Lung microvascular endothelial cell (primary cell): ENCODE measurements at regions not wholly inside any gene's neighbourhood (a gene's known extent, or its start where the extent isn't known, plus 50 kb on each side); places are given as distances from the start of the nearest gene placed in this dataset.

Experiments used
- DNase-seq, 2 donors: peaks; one replicate each; pipeline versions ENCODE4 v3.0.0 to v3.0.0-alpha.2; 2010; ENCODE audit warnings: low read depth in 2 of 2

- DNase-seq: no peak
Observed at GRCh38 chr6:147067184-147067583, 137.0 kb upstream of the STXBP5 start.

GRCh38 chr6:147071776-147072175, 132.4 kb upstream of the STXBP5 start:
- DNase-seq: no peak

- no peak for DNase-seq
Observed at GRCh38 chr6:147075381-147075780, 128.8 kb upstream of the STXBP5 start.

DNA sequence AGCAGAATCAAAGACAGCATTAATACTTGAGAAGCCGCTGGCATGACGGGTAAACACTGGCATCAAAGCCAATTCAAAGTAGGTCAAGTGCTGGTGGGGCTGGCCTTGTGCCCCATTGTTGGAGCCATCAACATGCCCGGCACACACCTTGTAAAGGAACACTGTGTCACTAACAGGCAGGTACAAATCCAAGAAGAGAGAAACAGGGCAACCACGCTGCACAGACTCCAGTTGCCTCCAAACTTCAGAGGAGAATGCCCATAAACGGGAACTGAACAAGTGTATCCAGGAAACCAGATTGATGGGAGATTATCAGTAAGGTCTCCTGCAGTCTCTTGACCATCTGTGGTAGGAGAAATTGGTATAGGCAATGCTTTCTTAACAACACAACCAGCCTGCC, 127.0 kb upstream of the STXBP5 start:
- DNase-seq: no peak

DNA sequence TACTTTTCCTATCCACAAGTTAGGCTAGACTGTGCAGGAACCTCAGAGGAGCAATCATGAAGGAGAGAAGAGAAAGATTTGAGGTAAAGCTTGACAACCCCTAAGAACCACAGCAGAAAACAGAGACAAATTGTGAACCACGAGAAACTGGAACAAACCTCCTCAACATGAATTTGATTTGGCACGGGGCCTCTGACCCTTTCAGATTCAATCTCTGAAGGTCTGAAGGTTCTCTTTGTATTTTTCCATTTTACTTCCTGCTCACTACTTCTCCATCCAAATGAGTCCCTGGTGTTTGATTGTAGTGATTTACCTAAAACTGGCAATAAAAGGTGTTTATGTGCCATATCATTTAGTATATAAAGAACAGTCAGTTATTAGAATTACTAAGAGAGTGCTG, 126.1 kb upstream of the STXBP5 start:
- DNase-seq: no peak

DNA sequence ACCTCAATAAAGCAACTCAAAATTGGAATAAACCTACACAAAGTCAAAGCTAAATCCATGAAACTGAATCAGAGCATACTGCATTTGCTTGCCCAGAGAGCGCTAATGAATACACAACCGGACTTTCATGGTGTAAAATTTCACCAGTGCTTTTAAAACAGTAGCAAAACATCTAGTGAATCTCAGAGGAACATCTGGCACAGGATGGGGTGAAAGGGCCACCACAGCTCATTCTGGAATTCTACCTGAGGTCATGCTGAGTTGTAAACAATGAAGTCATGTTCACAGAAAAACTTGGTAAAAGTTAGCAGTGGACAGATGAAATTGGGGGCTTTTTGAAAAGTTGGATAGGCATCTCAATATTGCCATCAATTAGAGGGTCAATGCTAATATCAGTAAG, 125.6 kb upstream of the STXBP5 start:
- DNase-seq: no peak

GRCh38 chr6:147080225-147080624, 124.0 kb upstream of the STXBP5 start:
- DNase-seq: no peak

DNA sequence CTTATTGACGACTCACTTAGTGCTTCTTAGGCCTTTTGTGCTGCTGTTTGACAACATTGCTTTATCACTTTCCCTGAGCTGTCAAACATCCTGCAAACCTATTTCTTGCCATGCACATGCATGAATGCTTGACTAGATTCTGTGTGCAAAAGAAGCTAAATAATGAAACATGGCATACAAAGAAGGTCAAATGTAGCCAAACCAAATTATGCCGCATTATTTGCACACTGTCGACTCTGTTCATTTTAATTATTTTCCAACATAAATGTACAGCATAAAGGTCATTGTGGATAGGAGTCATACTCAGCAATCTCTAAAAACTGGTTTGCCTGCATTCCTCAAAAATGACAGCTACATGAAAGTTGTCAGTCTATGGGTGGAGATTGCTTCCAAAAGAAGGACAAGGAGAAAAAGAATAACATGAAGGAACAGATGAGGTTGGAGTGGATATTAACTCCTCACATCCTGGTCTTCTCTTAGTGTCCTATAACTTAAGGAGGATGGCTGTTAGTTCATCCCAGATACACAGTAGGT, 123.1 kb upstream of the STXBP5 start:
- DNase-seq: no peak

- DNase-seq: no peak
Observed at GRCh38 chr6:147087641-147088040, 116.6 kb upstream of the STXBP5 start.

DNA sequence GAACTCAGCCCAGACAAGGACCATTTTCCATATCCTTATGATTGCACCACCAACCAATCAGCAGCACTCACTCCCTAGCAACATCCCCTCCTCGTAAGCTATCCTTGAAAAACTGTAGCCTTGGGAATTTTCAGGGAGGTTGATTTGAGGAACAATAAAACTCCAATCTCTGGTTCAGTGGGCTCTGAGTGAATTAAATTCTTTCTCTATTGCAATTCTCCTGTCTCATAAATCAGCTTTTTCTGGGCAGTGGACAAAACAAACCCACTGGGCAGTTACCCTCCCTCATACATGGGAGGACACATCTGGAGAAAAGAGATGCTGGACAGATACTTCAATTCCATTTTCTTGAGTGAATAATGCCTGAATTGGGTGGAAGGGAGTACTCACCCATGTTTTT, 115.4 kb upstream of the STXBP5 start:
- no peak for DNase-seq

- no peak for DNase-seq
Observed at GRCh38 chr6:147095316-147095715, 108.9 kb upstream of the STXBP5 start.

DNA sequence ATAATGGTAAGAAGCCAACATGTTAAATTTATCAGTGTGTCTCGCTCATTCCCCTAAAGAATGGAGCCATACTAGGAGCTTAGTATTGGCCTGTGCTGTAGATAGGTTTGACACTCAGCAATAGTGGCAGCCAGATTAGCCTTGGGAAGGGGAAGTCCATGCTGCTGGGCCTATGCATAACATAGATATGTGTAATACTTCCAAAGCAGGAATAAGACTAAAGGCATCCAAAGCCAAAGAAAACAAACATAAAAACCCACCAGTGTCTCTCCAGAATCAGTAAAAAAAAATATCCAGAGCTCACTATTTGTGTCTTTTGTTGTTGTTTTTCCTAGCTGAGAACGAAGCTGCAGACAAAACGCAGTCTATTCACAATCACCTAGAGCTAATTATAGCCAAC, 104.2 kb upstream of the STXBP5 start:
- DNase-seq: peak; percentile 57 to 75

- no peak for DNase-seq
Observed at GRCh38 chr6:147103007-147103406, 101.2 kb upstream of the STXBP5 start.

- no peak for DNase-seq
Observed at GRCh38 chr6:147103694-147104093, 100.5 kb upstream of the STXBP5 start.

GRCh38 chr6:147105786-147106185, 98.4 kb upstream of the STXBP5 start:
- DNase-seq: no peak

DNA sequence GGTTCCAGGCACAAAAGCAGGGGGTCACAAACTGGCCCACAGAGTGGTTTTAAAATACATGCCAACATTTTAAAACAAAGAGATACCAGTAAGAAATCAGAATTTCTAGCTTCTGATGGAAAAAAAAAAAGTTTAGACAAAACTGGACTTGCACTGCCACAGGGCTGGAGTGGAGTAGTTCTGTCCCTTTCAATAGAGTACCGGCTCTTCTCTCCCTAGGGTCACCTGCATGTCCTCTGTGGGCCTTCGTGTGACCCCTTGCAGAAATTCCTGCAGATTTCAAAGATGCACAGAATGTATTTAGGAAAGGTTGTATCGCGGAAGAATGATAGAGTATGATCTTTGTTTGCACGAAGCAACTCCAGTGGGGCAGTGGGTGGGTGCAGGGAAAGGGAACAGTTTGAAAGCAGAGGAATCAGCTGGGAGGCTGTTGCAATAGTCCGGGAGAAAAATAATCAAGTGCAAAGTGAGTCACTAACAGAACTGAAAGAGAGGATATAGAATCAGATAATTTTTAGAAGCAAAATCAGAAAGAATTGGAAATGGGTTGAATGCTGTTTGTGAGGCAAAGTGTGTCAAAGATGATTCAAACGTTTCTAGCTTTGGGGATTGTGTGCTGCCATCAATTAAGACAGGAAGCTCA, 97.3 kb upstream of the STXBP5 start:
- DNase-seq: no peak

GRCh38 chr6:147108259-147108910, 95.8 kb upstream of the STXBP5 start:
- no peak for DNase-seq

- no peak for DNase-seq
Observed at GRCh38 chr6:147109707-147110106, 94.5 kb upstream of the STXBP5 start.

DNA sequence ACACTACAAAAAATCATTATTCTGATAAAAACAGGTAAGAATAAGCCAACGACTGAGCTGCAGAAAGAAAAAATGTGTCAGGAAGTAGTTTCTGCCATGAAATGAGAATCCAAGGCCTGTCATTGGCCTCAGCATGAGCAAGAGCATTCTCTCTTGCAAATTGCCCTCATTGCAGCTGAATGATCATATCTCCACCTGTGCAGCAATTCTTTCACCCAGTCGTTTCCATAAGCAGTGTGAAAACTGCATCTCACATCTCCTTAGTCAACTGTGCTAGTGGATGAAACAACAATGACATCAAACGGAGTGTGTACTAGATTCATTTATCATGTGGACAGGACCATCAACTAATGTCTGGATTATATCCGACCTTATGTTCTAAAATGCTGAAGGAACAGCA, 88.2 kb upstream of the STXBP5 start:
- DNase-seq: no peak

- no peak for DNase-seq
Observed at GRCh38 chr6:147117011-147117410, 87.2 kb upstream of the STXBP5 start.

GRCh38 chr6:147117580-147117979, 86.6 kb upstream of the STXBP5 start:
- no peak for DNase-seq

- no peak for DNase-seq
Observed at GRCh38 chr6:147119310-147119709, 84.9 kb upstream of the STXBP5 start.

DNA sequence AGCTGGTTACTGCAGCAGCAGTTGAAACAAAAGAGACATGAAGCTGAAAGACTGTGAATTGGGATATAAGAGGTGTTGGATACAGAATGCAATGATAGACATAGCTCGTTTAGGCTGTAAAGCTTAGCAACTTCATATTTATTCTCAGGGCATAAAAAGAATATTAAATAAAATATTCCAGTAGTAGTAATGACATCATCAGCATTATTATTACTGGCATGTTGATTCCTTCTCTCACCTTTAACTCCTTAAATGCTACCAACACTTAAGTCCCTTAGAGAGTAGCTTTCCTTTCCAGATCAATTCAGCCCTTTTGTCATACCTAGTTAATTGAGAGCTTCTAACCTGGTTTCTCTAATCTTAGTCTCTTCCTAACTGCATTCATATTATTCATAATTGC, 81.4 kb upstream of the STXBP5 start:
- no peak for DNase-seq
